H7 (cell line): ENCODE measurements at regions not wholly inside any gene's neighbourhood (a gene's known extent, or its start where the extent isn't known, plus 50 kb on each side); places are given as distances from the start of the nearest gene placed in this dataset.
A peak's percentile ranks its signal among the peaks of the same experiment; 100 is the strongest.
"Not testable (repeated sequence)": the region's sequence is repeated elsewhere in the genome, so short reads cannot be mapped to it uniquely, and the experiment has no call there.

ENCODE experiments used
- DNase-seq: peaks from one replicate; pipeline ENCODE4 v3.0.0; 2012
- H3K27me3 ChIP-seq: 2 replicates; pipeline ENCODE4 v1.6.0; 2011; ENCODE audit warnings: mild to moderate bottlenecking, low read length; ENCODE audit not compliant: control insufficient read depth, insufficient read depth
- H3K36me3 ChIP-seq: replicated peaks from 2 replicates; pipeline ENCODE4 v1.5.1; 2011; ENCODE audit warnings: low read length; ENCODE audit not compliant: control insufficient read depth, insufficient read depth
- H3K4me3 ChIP-seq: 2 replicates; pipeline ENCODE4 v1.5.1; 2011; ENCODE audit warnings: low read depth, mild to moderate bottlenecking, control low read depth, low read length, moderate library complexity; ENCODE audit not compliant: insufficient read depth

- no peak for DNase-seq
- H3K36me3 ChIP-seq = no peaks in the 10 kb centered on the region
- H3K27me3 ChIP-seq = no peaks in the 10 kb centered on the region
- H3K4me3 ChIP-seq = no peak overlapping the region
Measured at GRCh38 chr13:64488731-64489130, 2741.4 kb downstream of the PCDH9 start.

GRCh38 chr13:64482373-64482772, 2747.8 kb downstream of the PCDH9 start:
- Histone ChIP-seq H3K27me3 (no peaks in the 10 kb centered on the region), H3K4me3 (no peak overlapping the region), H3K36me3 (no peaks in the 10 kb centered on the region)
- DNase-seq = no peak

- no peak for DNase-seq
- no peaks in the 10 kb centered on the region for H3K36me3 ChIP-seq
Measured at GRCh38 chr13:64480672-64481071, 2749.5 kb downstream of the PCDH9 start.

GRCh38 chr13:64480211-64480610, 2749.9 kb downstream of the PCDH9 start:
- Histone ChIP-seq H3K36me3 (no peaks in the 10 kb centered on the region), H3K4me3 (no peak overlapping the region), H3K27me3 (no peaks in the 10 kb centered on the region)
- DNase-seq = no peak

More at GRCh38 chr13:64480672-64481071, 2749.5 kb downstream of the PCDH9 start:
- Histone ChIP-seq H3K4me3 (no peak overlapping the region), H3K27me3 (no peaks in the 10 kb centered on the region)

- H3K4me3 ChIP-seq = no peak overlapping the region
- H3K36me3 ChIP-seq = no peaks in the 10 kb centered on the region
- no peaks in the 10 kb centered on the region for H3K27me3 ChIP-seq
Measured at GRCh38 chr13:64477146-64477545, 2753.0 kb downstream of the PCDH9 start.

GRCh38 chr13:64476041-64476568, 2754.0 kb downstream of the PCDH9 start:
- H3K27me3 ChIP-seq, H3K4me3 ChIP-seq, DNase-seq, H3K36me3 ChIP-seq: not testable (repeated sequence)

More at GRCh38 chr13:64477146-64477545, 2753.0 kb downstream of the PCDH9 start:
- DNase-seq = no peak

GRCh38 chr13:64471916-64472315, 2758.2 kb downstream of the PCDH9 start:
- H3K36me3 ChIP-seq = no peaks in the 10 kb centered on the region
- no peak overlapping the region for H3K4me3 ChIP-seq
- H3K27me3 ChIP-seq = no peaks in the 10 kb centered on the region
- peak; percentile 3 for DNase-seq

- Histone ChIP-seq H3K36me3 (no peaks in the 10 kb centered on the region), H3K27me3 (no peaks in the 10 kb centered on the region), H3K4me3 (no peak overlapping the region)
- DNase-seq = no peak
Measured at GRCh38 chr13:64470751-64471150, 2759.4 kb downstream of the PCDH9 start.

GRCh38 chr13:64459778-64460177, 2770.4 kb downstream of the PCDH9 start:
- H3K36me3 ChIP-seq = no peaks in the 10 kb centered on the region
- no peak overlapping the region for H3K4me3 ChIP-seq
- no peak for DNase-seq
- H3K27me3 ChIP-seq = no peaks in the 10 kb centered on the region

GRCh38 chr13:64457976-64458375, 2772.2 kb downstream of the PCDH9 start:
- DNase-seq = no peak
- H3K36me3 ChIP-seq = no peaks in the 10 kb centered on the region
- H3K4me3 ChIP-seq = no peak overlapping the region
- no peaks in the 10 kb centered on the region for H3K27me3 ChIP-seq

- no peak overlapping the region for H3K4me3 ChIP-seq
Measured at GRCh38 chr13:64455124-64455523, 2775.0 kb downstream of the PCDH9 start.

GRCh38 chr13:64453831-64454230, 2776.3 kb downstream of the PCDH9 start:
- DNase-seq = no peak
- Histone ChIP-seq H3K27me3 (no peaks in the 10 kb centered on the region), H3K4me3 (no peak overlapping the region), H3K36me3 (no peaks in the 10 kb centered on the region)

More at GRCh38 chr13:64455124-64455523, 2775.0 kb downstream of the PCDH9 start:
- DNase-seq = no peak
- Histone ChIP-seq H3K27me3 (no peaks in the 10 kb centered on the region), H3K36me3 (no peaks in the 10 kb centered on the region)

- H3K27me3 ChIP-seq = no peaks in the 10 kb centered on the region
- DNase-seq = peak; percentile 13
Measured at GRCh38 chr13:64446372-64446771, 2783.8 kb downstream of the PCDH9 start.

GRCh38 chr13:64441740-64442139, 2788.4 kb downstream of the PCDH9 start:
- Histone ChIP-seq H3K27me3 (no peaks in the 10 kb centered on the region), H3K36me3 (no peaks in the 10 kb centered on the region)
- no peak for DNase-seq

More at GRCh38 chr13:64446372-64446771, 2783.8 kb downstream of the PCDH9 start:
- Histone ChIP-seq H3K4me3 (no peak overlapping the region), H3K36me3 (no peaks in the 10 kb centered on the region)

GRCh38 chr13:64438084-64438483, 2792.1 kb downstream of the PCDH9 start:
- DNase-seq = peak; percentile 12
- Histone ChIP-seq H3K36me3 (no peaks in the 10 kb centered on the region), H3K27me3 (no peaks in the 10 kb centered on the region), H3K4me3 (no peak overlapping the region)

More at GRCh38 chr13:64441740-64442139, 2788.4 kb downstream of the PCDH9 start:
- H3K4me3 ChIP-seq = no peak overlapping the region

GRCh38 chr13:64429691-64430090, 2800.4 kb downstream of the PCDH9 start:
- H3K4me3 ChIP-seq = no peak overlapping the region
- H3K36me3 ChIP-seq = no peaks in the 10 kb centered on the region
- no peak for DNase-seq
- H3K27me3 ChIP-seq = no peaks in the 10 kb centered on the region
